SK-N-MC (cell line): ENCODE measurements at regions not wholly inside any gene's neighbourhood (a gene's known extent, or its start where the extent isn't known, plus 50 kb on each side); places are given as distances from the start of the nearest gene placed in this dataset.

Experiments used
- EZH2 ChIP-seq: fragments of 200-600 bp; sonication (generic); IDR thresholded peaks from one replicate; pipeline ENCODE4 v1.6.1; 2017; ENCODE audit warnings: antibody characterized with exemption
- FOXP2 ChIP-seq: optimal IDR thresholded peaks from 2 replicates; pipeline ENCODE3; 2011; ENCODE audit warnings: mild to moderate bottlenecking, moderate library complexity; ENCODE audit not compliant: insufficient read depth; ENCODE audit errors: extremely low read length, control extremely low read depth
- POLR2AphosphoS5 ChIP-seq: IDR thresholded peaks from 2 replicates; pipeline ENCODE4 v1.6.1; 2012; ENCODE audit warnings: mild to moderate bottlenecking, low read depth, low read length, borderline replicate concordance

DNA sequence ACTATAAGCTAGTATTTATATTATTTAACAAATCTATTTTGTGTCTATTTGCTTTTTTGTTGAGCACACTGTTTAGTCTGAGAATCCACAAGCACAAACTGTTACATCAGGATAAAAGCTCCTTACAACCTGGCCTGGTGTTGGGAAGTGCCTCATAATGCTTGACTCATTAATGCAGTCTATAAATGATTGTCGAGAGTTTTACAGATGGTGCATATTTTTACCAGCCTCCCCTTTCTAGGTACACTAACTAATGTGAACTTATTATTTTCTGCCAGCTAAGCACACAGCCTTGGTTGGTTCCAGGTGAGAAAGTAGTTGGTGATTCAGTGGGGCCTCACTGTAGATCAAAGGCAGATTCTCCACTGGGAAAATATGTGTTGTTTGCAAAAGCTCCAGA, 151.0 kb upstream of the ADAMTS16 start:
- TF ChIP-seq EZH2, result no peak
- TF ChIP-seq POLR2AphosphoS5, result no peak
- TF ChIP-seq FOXP2, result no peak
